Body of pancreas (tissue), 4 donors: ENCODE measurements at regions not wholly inside any gene's neighbourhood (a gene's known extent, or its start where the extent isn't known, plus 50 kb on each side); places are given as distances from the start of the nearest gene placed in this dataset.

ENCODE experiments used
- CTCF ChIP-seq, 7 experiments: fragments of 450-650 bp in 4 of 7; fragments of 200-600 bp in 3 of 7; sonication (generic) in 3 of 7; IDR thresholded peaks; one replicate each; pipeline ENCODE4 v1.5.1; 2016 to 2019; ENCODE audit warnings: antibody characterized with exemption in 7 of 7
- POLR2A ChIP-seq, 3 donors: fragments of 450-650 bp; IDR thresholded peaks; one replicate each; pipeline ENCODE4 v1.6.1; 2016; ENCODE audit warnings: antibody characterized with exemption in 3 of 3, mild to moderate bottlenecking in 2 of 3

- TF ChIP-seq CTCF (IDR thresholded peaks at IDR 0.05), result no peak
- no peak for TF ChIP-seq POLR2A (IDR thresholded peaks at IDR 0.05)
Observed at GRCh38 chr18:68397241-68398035, 317.5 kb downstream of the TMX3 start.
